ENCODE measurements at regions not wholly inside any gene's neighbourhood (a gene's known extent, or its start where the extent isn't known, plus 50 kb on each side); places are given as distances from the start of the nearest gene placed in this dataset.

GRCh38 chr16:64823481-64824075 lies 298.3 kb downstream of the CDH11 start:
- WGBS, 2 donors = 70 to 75% methylated on average over 2 of the region's 2 CpGs
- Histone ChIP-seq H3K9me3 (no peaks in the 10 kb centered on the region), H3K4me3 (no peak overlapping the region), H3K36me3 (no peaks in the 10 kb centered on the region), H3K27ac (no peak overlapping the region), H3K4me1 (no peaks in the 10 kb centered on the region), H3K27me3 (no peaks in the 10 kb centered on the region)
- intact Hi-C loops (cut with DNase I) = no loop called here
- DNase-seq = no peak
- TF ChIP-seq POLR2AphosphoS5 (IDR thresholded peaks at IDR 0.05) = no peak

- WGBS, 2 donors = 68 to 83% methylated on average over 3 of the region's 3 CpGs
- TF ChIP-seq EP300 (IDR thresholded peaks at IDR 0.05) (no peak), POLR2AphosphoS5 (IDR thresholded peaks at IDR 0.05) (no peak), POLR2A (IDR thresholded peaks at IDR 0.05) (no peak)
- TF ChIP-seq, protein P1, sequence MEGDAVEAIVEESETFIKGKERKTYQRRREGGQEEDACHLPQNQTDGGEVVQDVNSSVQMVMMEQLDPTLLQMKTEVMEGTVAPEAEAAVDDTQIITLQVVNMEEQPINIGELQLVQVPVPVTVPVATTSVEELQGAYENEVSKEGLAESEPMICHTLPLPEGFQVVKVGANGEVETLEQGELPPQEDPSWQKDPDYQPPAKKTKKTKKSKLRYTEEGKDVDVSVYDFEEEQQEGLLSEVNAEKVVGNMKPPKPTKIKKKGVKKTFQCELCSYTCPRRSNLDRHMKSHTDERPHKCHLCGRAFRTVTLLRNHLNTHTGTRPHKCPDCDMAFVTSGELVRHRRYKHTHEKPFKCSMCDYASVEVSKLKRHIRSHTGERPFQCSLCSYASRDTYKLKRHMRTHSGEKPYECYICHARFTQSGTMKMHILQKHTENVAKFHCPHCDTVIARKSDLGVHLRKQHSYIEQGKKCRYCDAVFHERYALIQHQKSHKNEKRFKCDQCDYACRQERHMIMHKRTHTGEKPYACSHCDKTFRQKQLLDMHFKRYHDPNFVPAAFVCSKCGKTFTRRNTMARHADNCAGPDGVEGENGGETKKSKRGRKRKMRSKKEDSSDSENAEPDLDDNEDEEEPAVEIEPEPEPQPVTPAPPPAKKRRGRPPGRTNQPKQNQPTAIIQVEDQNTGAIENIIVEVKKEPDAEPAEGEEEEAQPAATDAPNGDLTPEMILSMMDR (IDR thresholded peaks at IDR 0.05) = no peak
Observed at GRCh38 chr16:64809876-64810629, 311.8 kb downstream of the CDH11 start.

DNA sequence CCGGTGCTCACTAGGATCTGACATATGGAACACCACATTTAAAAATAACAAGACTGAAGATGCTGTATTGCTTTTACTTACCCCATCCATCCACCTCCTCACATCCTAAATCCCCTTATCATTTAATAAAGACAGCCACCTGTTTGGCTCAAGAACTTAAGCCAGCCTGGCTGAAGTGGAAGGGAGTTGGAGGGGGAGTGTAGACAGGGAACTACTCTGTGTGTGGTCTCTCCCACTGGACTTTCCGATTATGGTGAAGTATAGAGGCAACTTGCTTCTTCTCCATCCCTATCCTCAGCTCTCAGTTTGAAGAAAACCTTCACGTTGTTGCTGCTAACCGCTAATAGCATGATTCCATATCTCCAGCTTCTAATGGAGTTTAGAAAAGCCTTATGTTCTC lies 313.4 kb downstream of the CDH11 start:
- H3K27me3 ChIP-seq = no peaks in the 10 kb centered on the region
- no peaks in the 10 kb centered on the region for H3K36me3 ChIP-seq
- DNase-seq = no peak
- intact Hi-C loops (cut with DNase I) = no loop called here
- H3K27ac ChIP-seq = no peak overlapping the region
- no peaks in the 10 kb centered on the region for H3K9me3 ChIP-seq
- no peak overlapping the region for H3K4me3 ChIP-seq
- WGBS, 2 donors = 62 to 83% methylated on average over 4 of the region's 4 CpGs
- H3K4me1 ChIP-seq = no peaks in the 10 kb centered on the region
- TF ChIP-seq POLR2A (IDR thresholded peaks at IDR 0.05) = no peak

More at GRCh38 chr16:64809876-64810629, 311.8 kb downstream of the CDH11 start:
- H3K27me3 ChIP-seq = no peaks in the 10 kb centered on the region
- H3K4me3 ChIP-seq = no peak overlapping the region
- no peaks in the 10 kb centered on the region for H3K9me3 ChIP-seq
- no peaks in the 10 kb centered on the region for H3K36me3 ChIP-seq
- intact Hi-C loops (cut with DNase I) = no loop called here
- H3K4me1 ChIP-seq = no peaks in the 10 kb centered on the region
- no peak overlapping the region for H3K27ac ChIP-seq
- DNase-seq = no peak

DNA sequence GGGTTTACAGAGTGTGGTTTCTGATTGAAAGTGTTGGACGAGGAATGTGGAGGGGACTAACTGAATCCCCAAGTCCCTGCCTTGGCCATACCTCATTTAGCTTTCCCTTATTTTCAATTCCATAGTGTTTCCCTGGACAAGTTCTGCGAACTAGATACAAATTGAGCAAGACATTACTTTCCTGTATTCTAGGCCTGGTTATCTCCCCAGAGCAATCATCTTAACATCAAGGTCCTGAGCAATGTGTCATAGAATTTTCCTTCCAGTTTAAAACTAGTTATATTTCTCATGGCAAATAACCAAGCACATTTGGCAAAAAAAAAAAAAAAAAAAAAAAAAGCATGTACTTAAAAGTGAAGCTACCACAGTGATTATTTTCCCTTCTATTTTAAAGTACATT lies 330.1 kb downstream of the CDH11 start:
- 87 to 88% methylated on average over 2 of the region's 2 CpGs for WGBS, 2 donors
- intact Hi-C loops (cut with DNase I) = no loop called here
- no peaks in the 10 kb centered on the region for H3K27me3 ChIP-seq
- TF ChIP-seq POLR2AphosphoS5 (IDR thresholded peaks at IDR 0.05) (no peak), EP300 (IDR thresholded peaks at IDR 0.05) (no peak), POLR2A (IDR thresholded peaks at IDR 0.05) (no peak)
- TF ChIP-seq, protein P1 (IDR thresholded peaks at IDR 0.05) = no peak
- no peak overlapping the region for H3K4me3 ChIP-seq
- no peak overlapping the region for H3K27ac ChIP-seq
- no peak for DNase-seq
- H3K9me3 ChIP-seq = no peaks in the 10 kb centered on the region
- no peaks in the 10 kb centered on the region for H3K4me1 ChIP-seq
- no peaks in the 10 kb centered on the region for H3K36me3 ChIP-seq

DNA sequence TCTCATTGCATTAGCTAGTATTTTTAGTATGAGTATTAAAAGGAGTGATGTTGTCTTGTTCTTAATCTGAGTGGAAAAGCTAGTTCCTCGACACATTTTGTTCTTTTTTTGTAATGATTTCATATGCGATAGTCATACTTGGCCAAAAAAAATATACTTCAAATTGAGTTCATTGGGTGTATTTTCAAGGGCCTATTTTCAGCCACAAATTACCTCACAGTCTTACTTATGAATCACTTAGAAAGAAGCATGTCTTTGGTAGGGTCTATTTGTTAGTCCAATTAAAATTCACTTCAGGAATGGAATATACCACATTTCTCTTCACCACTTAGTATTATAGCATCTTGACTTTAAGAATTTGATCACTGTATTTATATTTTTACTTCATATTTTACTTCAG lies 337.2 kb downstream of the CDH11 start:
- H3K9me3 ChIP-seq = no peaks in the 10 kb centered on the region
- no peak for DNase-seq
- no peaks in the 10 kb centered on the region for H3K27me3 ChIP-seq
- no peak for TF ChIP-seq POLR2AphosphoS5 (IDR thresholded peaks at IDR 0.05)
- no peak for TF ChIP-seq EP300 (IDR thresholded peaks at IDR 0.05)
- no peak for TF ChIP-seq POLR2A (IDR thresholded peaks at IDR 0.05)
- TF ChIP-seq, protein P1 (IDR thresholded peaks at IDR 0.05) = no peak
- 94 to 95% methylated on average over 2 of the region's 2 CpGs for WGBS, 2 donors
- no peak overlapping the region for H3K4me3 ChIP-seq
- H3K4me1 ChIP-seq = no peaks in the 10 kb centered on the region
- intact Hi-C loops (cut with DNase I) = no loop called here
- no peak overlapping the region for H3K27ac ChIP-seq
- no peaks in the 10 kb centered on the region for H3K36me3 ChIP-seq
